GM18499 (cell line): ENCODE measurements at regions not wholly inside any gene's neighbourhood (a gene's known extent, or its start where the extent isn't known, plus 50 kb on each side); places are given as distances from the start of the nearest gene placed in this dataset.
"Not testable (repeated sequence)": the region's sequence is repeated elsewhere in the genome, so short reads cannot be mapped to it uniquely, and the experiment has no call there.

Source experiments
- ATAC-seq: cut with Tn5 transposase; IDR thresholded peaks from one replicate; pipeline ENCODE4 v1.9.1; 2021; ENCODE audit warnings: moderate number of reproducible peaks; ENCODE audit not compliant: insufficient read depth, unreplicated experiment

- no peak for ATAC-seq
Measured at GRCh38 chr12:42893803-42894202, 304.3 kb upstream of the PRICKLE1 start.

- no peak for ATAC-seq
Measured at GRCh38 chr12:42892702-42893551, 303.4 kb upstream of the PRICKLE1 start.

GRCh38 chr12:42887657-42888056, 298.1 kb upstream of the PRICKLE1 start:
- no peak for ATAC-seq

- ATAC-seq: no peak
Measured at GRCh38 chr12:42886160-42886559, 296.6 kb upstream of the PRICKLE1 start.

GRCh38 chr12:42885677-42886076, 296.1 kb upstream of the PRICKLE1 start:
- no peak for ATAC-seq

- no peak for ATAC-seq
Measured at GRCh38 chr12:42884116-42884515, 294.6 kb upstream of the PRICKLE1 start.

- ATAC-seq: no peak
Measured at GRCh38 chr12:42873401-42873800, 283.9 kb upstream of the PRICKLE1 start.

- ATAC-seq: no peak
Measured at GRCh38 chr12:42871816-42872215, 282.3 kb upstream of the PRICKLE1 start.

- ATAC-seq: no peak
Measured at GRCh38 chr12:42868291-42868690, 278.7 kb upstream of the PRICKLE1 start.

- no peak for ATAC-seq
Measured at GRCh38 chr12:42865282-42865681, 275.7 kb upstream of the PRICKLE1 start.

GRCh38 chr12:42862055-42862454, 272.5 kb upstream of the PRICKLE1 start:
- ATAC-seq: no peak

GRCh38 chr12:42860331-42860730, 270.8 kb upstream of the PRICKLE1 start:
- ATAC-seq: not testable (repeated sequence)

- ATAC-seq: no peak
Measured at GRCh38 chr12:42859612-42860011, 270.1 kb upstream of the PRICKLE1 start.

GRCh38 chr12:42857106-42857505, 267.6 kb upstream of the PRICKLE1 start:
- no peak for ATAC-seq

GRCh38 chr12:42855362-42855950, 265.9 kb upstream of the PRICKLE1 start:
- no peak for ATAC-seq

GRCh38 chr12:42854826-42855225, 265.3 kb upstream of the PRICKLE1 start:
- ATAC-seq: no peak

GRCh38 chr12:42854208-42854607, 264.7 kb upstream of the PRICKLE1 start:
- no peak for ATAC-seq

- no peak for ATAC-seq
Measured at GRCh38 chr12:42853370-42854140, 264.0 kb upstream of the PRICKLE1 start.

GRCh38 chr12:42846782-42847181, 257.2 kb upstream of the PRICKLE1 start:
- ATAC-seq: no peak

GRCh38 chr12:42834062-42834461, 244.5 kb upstream of the PRICKLE1 start:
- ATAC-seq: no peak

- no peak for ATAC-seq
Measured at GRCh38 chr12:42828836-42829235, 239.3 kb upstream of the PRICKLE1 start.
